Stimulated activated naive B cell treated with anti-CD40 and anti-IgM and Interleukin-4, amounts not matched to agents 10 μg/mL and 1 μg/mL and 100 μg/mL, for 72 hours (primary cell): ENCODE measurements at regions not wholly inside any gene's neighbourhood (a gene's known extent, or its start where the extent isn't known, plus 50 kb on each side); places are given as distances from the start of the nearest gene placed in this dataset.

Experiments
- ATAC-seq, 2 donors: fragments of 150-1000 bp; cut with Tn5 transposase; replicated peaks; 2 replicates each; pipeline ENCODE4 v1.10.0; 2021; ENCODE audit warnings: moderate library complexity in 1 of 2
- DNase-seq: peaks from one replicate; pipeline ENCODE4 v3.0.0; 2021
- H3K27ac Mint-ChIP-seq: one replicate; pipeline ENCODE4 v1.8.0; 2022; ENCODE audit warnings: mild to moderate bottlenecking, mixed read lengths
- H3K27me3 Mint-ChIP-seq, 2 donors: one replicate each; pipeline ENCODE4 v1.8.0; 2022; ENCODE audit warnings: mixed read lengths in 2 of 2
- H3K36me3 Mint-ChIP-seq, 2 donors: one replicate each; pipeline ENCODE4 v1.8.0; 2022; ENCODE audit warnings: mixed read lengths in 2 of 2, mild to moderate bottlenecking in 1 of 2
- H3K4me1 Mint-ChIP-seq, 2 donors: one replicate each; pipeline ENCODE4 v1.8.0; 2022; ENCODE audit warnings: mixed read lengths in 2 of 2, mild to moderate bottlenecking in 1 of 2
- H3K4me3 Mint-ChIP-seq, 2 donors: one replicate each; pipeline ENCODE4 v1.8.0; 2022; ENCODE audit warnings: mild to moderate bottlenecking in 2 of 2, mixed read lengths in 2 of 2, moderate library complexity in 1 of 2
- H3K9me3 Mint-ChIP-seq, 2 donors: one replicate each; pipeline ENCODE4 v1.8.0; 2022; ENCODE audit warnings: mixed read lengths in 2 of 2, mild to moderate bottlenecking in 1 of 2

DNA sequence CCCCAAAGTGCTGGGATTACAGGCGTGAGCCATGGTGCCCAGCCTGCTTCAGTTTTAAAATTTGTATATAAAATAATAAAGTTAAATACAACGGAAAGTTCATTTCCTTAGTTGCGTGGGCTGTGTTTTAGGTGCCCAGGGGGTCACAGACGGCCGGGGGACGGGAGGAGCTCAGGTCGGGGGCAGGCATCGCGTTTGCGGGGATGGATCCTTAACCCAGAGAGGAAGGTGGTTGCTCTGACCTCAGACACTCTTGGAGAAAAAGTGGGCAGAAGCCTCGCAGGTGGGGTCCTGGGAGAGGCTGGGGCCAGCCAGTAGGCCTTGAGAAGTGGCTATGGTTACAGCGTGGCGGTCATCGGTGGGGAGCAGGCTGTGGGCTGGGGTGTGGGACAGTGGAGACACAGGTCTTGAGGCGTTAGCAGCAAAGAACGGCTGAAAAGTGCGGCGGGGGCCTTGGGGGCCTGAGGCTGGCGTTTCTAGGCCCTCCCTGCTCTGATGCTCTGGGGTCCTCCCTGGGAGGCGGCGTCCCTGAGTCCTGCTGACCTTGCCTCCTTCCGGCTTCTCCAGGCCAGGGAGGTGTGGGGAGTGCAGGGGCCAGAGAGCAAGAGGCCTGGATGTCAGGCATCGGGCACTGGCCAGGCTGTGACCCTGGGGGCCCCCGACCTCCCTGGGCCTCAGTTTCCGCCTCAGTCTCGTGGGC lies 54.4 kb downstream of the UNCX start:
- ATAC-seq (no peak), DNase-seq (no peak)
- H3K27me3 Mint-ChIP-seq: peaks cover 30 to 52% of the 10 kb centered on the region in 2 donors
- no peaks in the 10 kb centered on the region for H3K9me3 Mint-ChIP-seq
- H3K4me3 Mint-ChIP-seq: no peak overlapping the region
- H3K4me1 Mint-ChIP-seq: peaks cover 6 to 20% of the 10 kb centered on the region in 2 donors
- H3K27ac Mint-ChIP-seq: no peak overlapping the region
- H3K36me3 Mint-ChIP-seq: peaks cover 0 to 1% of the 10 kb centered on the region in 2 donors

DNA sequence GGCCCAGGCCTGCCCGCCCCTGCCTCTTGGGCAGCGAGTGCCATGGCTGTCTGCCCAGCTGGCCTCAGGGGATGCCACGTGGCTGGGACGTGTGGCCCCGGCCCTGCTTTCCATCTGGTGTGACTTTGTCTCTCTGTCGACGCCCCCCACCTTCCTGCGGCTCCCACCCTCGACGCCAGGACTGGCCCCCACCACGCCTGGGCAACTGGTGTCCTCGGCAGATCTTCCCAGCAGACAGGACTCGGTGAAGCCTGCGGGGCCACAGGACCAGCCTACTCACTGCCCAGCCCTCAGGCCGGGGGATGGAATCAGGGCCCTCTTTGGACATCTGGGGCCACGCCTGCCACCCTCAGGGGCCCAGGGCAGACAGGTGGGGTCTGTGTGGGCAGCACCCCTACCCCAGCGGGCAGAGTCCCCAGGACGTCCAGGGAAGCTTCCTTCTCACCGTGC lies 55.1 kb downstream of the UNCX start:
- peaks cover 34 to 58% of the 10 kb centered on the region in 2 donors for H3K27me3 Mint-ChIP-seq
- H3K36me3 Mint-ChIP-seq: peaks cover 0 to 1% of the 10 kb centered on the region in 2 donors
- H3K9me3 Mint-ChIP-seq: no peaks in the 10 kb centered on the region
- DNase-seq (no peak), ATAC-seq (no peak)
- peaks cover 6 to 20% of the 10 kb centered on the region in 2 donors for H3K4me1 Mint-ChIP-seq
- H3K4me3 Mint-ChIP-seq: no peak overlapping the region
- H3K27ac Mint-ChIP-seq: no peak overlapping the region

DNA sequence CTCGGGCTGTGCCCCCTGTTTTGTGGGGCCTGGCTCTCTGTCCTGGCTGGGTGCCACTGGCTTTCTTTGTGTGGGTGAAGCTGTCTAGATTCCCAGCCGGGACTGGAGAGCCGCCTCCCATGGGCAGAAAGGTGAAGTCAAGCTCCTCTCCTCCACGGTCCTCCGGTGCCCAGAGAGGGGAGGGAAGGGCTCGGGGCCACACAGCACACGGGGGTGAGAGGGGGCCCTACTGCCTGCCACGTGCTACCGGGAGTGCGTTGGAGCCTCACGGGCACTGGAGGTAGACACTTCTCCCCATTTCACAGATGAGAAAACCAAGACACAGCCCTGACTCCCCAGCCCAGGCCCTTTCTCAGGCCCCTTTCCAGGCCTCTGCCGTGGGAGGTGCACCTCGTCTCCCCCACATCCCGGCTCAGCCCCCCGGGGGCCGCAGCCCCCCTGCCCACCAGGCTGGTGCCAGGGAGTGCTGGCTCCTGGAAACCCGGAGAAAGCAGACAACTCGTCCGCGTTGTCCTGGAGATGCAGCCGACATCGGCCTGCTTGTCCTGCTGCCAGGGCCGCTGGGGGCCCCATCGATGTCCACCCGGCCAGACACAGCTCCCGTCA lies 55.8 kb downstream of the UNCX start:
- Mint-ChIP-seq H3K36me3 (peaks cover 0 to 1% of the 10 kb centered on the region in 2 donors), H3K4me3 (no peak overlapping the region), H3K4me1 (peaks cover 6 to 20% of the 10 kb centered on the region in 2 donors), H3K27me3 (peaks cover 41 to 66% of the 10 kb centered on the region in 2 donors), H3K27ac (no peak overlapping the region), H3K9me3 (no peaks in the 10 kb centered on the region)
- DNase-seq (no peak), ATAC-seq (no peak)

DNA sequence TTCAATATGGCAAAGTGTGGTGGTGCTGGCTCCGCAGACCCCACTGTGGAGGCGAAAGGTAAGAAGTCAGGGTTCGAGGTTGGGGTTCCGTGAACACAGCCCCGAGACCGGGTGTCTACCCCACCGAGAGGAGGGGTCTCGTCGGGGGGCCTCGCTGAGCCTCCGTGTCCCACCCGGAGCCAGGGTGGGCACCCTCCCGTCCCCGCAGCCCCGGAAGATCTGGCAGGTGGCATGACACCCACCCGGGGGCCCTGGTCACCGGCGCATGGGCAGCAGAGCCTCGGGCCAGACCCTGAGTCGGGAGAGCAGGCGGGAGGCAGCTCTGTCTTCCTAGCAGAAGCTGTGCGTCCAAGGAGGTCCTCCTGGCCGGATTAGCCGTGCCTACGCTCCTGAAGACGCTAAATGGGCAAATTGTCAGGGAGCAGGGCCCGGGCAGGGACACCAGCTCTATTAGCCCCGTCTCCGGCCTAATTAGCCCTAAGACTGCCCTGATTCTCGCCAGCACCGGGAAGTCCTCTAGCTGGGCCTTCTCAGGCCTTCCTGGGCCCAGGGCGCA lies 56.4 kb downstream of the UNCX start:
- ATAC-seq: no peak
- Mint-ChIP-seq H3K27ac (no peak overlapping the region), H3K36me3 (peaks cover 0 to 1% of the 10 kb centered on the region in 2 donors), H3K4me3 (no peak overlapping the region), H3K4me1 (peaks cover 6 to 20% of the 10 kb centered on the region in 2 donors), H3K27me3 (peaks cover 41 to 67% of the 10 kb centered on the region in 2 donors), H3K9me3 (no peaks in the 10 kb centered on the region)
- DNase-seq: no peak

DNA sequence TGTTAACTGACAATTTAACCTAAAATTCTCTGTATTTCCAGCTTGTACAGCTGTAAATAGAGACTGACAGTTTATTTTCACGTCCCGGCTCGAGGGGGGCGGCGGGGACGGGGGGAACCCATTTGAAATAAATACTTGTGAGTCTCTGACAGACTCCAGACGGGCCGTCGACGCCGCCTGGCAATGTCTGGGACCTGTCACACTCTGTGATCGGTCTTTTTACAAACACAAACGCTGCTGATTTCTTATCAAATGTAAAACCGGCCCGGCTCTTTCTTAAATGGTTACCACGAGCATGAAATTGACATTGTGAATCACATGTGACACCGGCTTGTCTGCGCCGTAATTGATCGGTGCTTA lies 57.0 kb downstream of the UNCX start:
- DNase-seq (no peak), ATAC-seq (no peak)
- H3K36me3 Mint-ChIP-seq: peaks cover 0 to 1% of the 10 kb centered on the region in 2 donors
- no peak overlapping the region for H3K27ac Mint-ChIP-seq
- peaks cover 6 to 20% of the 10 kb centered on the region in 2 donors for H3K4me1 Mint-ChIP-seq
- no peak overlapping the region for H3K4me3 Mint-ChIP-seq
- peaks cover 44 to 70% of the 10 kb centered on the region in 2 donors for H3K27me3 Mint-ChIP-seq
- H3K9me3 Mint-ChIP-seq: no peaks in the 10 kb centered on the region

DNA sequence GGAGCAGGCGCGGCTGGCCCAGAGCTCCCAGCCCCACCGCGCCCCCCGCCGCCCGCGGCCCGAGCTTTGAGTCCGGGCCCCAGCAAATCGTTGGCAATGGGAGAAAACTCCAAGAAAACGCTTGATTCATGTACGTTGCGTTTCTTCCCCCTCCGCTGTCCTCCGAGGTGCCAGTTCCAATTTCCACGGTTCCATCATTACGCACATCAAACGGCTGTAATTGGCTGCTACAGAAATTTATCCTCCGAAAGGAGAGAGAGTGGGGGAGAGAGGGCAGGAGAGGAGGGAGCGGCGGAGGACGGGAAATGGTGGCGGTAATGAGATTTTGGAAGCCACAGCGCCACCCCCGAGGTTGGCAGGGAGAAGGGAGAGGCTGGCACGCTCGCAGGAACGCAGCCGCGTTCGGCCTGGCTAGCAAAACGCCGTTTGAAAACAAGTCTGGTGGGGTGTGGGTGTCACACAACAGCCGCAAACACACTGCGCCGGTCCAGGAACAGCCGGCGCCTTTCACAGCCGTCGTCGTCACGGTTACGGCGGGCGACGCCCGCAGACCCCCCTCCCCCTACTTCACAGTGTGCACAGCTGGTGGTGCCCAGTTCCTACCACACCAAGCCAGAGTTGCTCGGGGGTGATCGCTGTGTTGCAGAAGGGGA lies 57.5 kb downstream of the UNCX start:
- DNase-seq (no peak), ATAC-seq (peak; percentile 49 to 63)
- H3K27me3 Mint-ChIP-seq: peaks cover 45 to 65% of the 10 kb centered on the region in 2 donors
- no peaks in the 10 kb centered on the region for H3K36me3 Mint-ChIP-seq
- H3K27ac Mint-ChIP-seq: no peak overlapping the region
- H3K4me1 Mint-ChIP-seq: peaks cover 6 to 20% of the 10 kb centered on the region in 2 donors
- no peaks in the 10 kb centered on the region for H3K9me3 Mint-ChIP-seq
- H3K4me3 Mint-ChIP-seq: peak overlapping the region; percentile 72 to 78

DNA sequence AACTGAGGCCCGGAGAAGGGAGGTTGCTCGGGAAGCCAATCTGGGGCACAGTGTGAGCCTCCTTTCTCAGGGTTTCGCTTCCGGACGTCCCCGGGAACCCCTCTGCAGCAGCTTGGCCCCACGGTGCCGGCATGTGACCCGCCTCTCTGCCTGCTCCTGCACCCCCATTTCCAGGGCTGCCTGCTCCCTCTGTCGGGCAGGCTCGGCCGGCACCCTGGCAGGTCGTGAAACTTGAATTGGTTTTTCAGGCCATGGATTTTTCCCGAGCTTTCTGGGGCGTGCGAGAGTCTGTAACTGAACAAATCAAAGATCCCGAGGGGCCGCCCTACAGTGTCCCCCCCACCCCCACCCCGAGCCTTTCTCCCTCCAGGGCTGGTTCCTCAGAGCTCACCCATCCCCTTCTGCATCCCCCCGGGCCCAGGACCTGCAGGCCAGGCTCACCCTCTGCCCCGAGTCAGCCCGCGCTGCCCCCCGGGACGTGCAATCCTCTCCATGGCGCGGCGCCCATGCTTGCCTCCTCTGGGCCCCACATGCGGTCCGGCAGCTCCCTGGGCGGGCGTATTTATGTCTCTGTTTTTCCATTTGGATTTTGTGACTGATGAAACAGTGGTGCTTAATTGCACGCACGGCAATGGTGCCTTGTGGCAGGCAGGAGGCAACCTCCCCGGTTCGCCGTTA lies 58.1 kb downstream of the UNCX start:
- no peak for ATAC-seq
- no peak for DNase-seq
- H3K4me3 Mint-ChIP-seq: peak overlapping the region; percentile 72 to 78
- H3K27me3 Mint-ChIP-seq: peaks cover 45 to 64% of the 10 kb centered on the region in 2 donors
- no peaks in the 10 kb centered on the region for H3K36me3 Mint-ChIP-seq
- H3K27ac Mint-ChIP-seq: no peak overlapping the region
- H3K4me1 Mint-ChIP-seq: peaks cover 6 to 20% of the 10 kb centered on the region in 2 donors
- H3K9me3 Mint-ChIP-seq: no peaks in the 10 kb centered on the region

DNA sequence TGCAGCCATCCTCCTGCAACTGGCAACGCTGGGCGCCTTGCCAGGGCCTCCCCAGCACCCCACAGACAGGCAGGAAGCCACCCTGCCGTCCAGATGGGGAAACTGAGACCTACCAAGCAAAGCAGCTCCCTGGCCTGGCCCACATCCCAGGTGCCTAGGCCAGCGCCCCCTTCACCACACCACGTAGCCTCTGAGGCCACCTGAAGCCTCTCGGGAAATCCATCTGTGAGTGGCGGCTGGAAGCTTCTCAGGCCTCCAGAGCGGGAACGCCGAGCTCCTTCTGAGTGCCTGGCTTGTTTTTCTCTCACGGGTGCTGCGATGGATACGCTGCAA lies 58.7 kb downstream of the UNCX start:
- H3K4me3 Mint-ChIP-seq: peak overlapping the region in 1 of 2 donors; percentile 65
- DNase-seq (no peak), ATAC-seq (no peak)
- H3K36me3 Mint-ChIP-seq: no peaks in the 10 kb centered on the region
- H3K27ac Mint-ChIP-seq: no peak overlapping the region
- peaks cover 6 to 20% of the 10 kb centered on the region in 2 donors for H3K4me1 Mint-ChIP-seq
- peaks cover 45 to 64% of the 10 kb centered on the region in 2 donors for H3K27me3 Mint-ChIP-seq
- no peaks in the 10 kb centered on the region for H3K9me3 Mint-ChIP-seq

DNA sequence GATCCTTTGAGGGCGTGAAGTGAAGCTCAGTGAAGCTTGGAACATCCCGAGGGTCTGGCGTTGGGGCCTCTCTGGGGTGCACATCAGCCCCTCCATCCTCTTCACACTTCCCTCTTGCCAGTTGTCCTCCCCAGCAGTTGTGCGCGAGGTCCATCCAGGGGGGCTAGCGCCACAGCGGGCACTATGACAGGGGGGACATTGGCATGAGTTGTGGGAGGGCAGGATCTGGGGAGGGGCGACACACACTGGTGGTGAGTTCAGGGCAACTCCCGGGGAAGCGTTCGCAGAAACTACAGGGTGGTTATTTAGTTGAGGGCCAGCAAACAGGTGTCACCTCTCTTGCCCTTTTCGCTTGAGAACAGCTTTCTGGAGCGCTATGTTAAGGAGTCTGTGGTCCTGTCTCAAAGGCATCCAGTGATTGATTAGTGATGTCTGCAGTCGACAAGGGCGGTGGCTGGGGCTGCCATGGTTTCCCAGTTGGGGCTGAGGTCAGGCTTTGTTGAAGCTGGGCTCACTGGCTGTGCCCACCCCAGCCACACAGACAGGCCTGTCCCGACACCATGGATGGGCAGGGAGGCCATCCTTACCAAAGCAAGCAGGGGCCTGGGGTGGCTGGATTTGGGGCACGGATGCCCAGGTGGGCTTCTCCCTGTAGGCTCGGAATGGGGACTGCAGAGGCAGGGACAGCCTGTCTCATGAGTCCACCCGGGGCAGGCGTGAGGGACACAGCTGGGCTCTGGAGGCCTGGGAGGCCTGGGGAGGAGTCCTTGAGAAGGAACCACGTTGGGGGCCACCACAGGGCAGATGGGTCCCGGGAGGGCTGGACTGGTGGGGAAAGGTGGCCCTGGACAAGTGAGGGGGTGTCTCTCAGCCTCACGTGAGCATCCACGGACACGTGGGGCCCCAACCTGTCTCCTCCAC lies 59.4 kb downstream of the UNCX start:
- DNase-seq: no peak
- Mint-ChIP-seq H3K36me3 (no peaks in the 10 kb centered on the region), H3K9me3 (no peaks in the 10 kb centered on the region), H3K4me3 (no peak overlapping the region), H3K27me3 (peaks cover 41 to 66% of the 10 kb centered on the region in 2 donors), H3K4me1 (peaks cover 6 to 20% of the 10 kb centered on the region in 2 donors), H3K27ac (no peak overlapping the region)
- ATAC-seq: no peak

DNA sequence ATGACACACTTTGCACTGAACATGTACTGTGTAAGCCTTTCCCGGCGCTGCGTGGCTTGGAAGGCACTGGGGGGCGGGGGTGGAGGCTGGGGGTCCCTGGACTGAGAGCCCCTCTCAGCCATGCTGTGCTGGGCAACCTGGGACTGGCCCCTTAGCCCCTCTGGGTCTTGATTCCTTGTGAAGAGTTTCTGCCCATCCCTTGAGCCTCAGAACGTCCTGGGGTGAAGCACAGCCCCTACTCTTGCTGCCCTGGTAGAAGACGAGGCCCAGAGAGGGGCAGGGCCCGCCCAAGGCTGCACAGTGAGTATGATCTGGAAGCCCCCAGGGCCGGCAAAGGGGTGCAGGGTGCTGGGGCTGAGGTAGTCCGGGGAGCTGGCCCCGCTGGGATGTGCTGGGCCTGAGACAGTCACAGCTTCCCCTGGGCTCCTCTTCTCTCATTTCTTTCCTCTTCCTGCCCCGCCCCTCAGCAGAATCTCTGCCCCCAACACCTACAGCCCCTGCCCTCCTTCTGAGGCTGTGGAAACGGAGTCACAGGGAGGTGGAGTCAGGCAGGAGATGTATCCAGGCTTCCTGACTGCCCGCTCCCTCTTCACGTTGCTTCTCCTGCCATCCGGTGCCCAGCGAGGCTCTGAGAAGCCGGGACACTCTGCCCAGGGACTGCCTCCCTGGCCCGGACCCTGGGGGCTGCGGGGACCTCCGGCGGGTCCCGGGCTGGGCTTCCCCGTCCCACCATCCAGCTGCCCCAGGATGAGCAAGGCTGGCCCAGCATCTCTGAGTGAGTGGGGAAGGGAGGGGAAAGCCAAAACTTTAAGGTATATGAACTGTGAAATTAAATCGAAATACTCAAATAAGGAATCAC lies 60.5 kb downstream of the UNCX start:
- Mint-ChIP-seq H3K4me1 (peaks cover 6 to 20% of the 10 kb centered on the region in 2 donors), H3K36me3 (no peaks in the 10 kb centered on the region), H3K9me3 (no peaks in the 10 kb centered on the region), H3K4me3 (no peak overlapping the region), H3K27ac (no peak overlapping the region), H3K27me3 (peaks cover 35 to 69% of the 10 kb centered on the region in 2 donors)
- ATAC-seq (no peak), DNase-seq (no peak)

DNA sequence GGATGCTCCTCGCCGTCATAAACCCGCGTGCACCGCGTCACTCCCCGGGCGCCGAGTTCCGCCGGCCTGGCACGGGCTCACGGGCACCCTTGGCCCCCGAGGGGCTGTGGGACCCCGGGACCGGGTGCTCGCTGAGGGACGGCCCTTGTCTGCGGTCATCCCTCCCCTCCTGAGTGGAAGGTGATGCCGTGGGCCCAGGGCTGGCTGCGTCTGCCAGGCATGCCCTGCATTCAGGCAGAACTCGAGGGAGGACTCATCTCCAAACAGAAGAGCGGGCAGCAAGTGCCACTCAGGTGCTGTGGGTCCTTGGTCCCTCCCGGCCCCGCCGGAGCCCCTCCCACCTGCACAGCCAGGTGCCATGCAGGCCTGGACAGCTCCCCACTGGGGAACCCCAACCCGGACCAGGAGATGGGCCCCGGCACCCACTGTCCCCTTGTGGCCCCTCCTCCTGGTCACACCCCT lies 61.3 kb downstream of the UNCX start:
- H3K4me1 Mint-ChIP-seq: peaks cover 6 to 20% of the 10 kb centered on the region in 2 donors
- H3K4me3 Mint-ChIP-seq: no peak overlapping the region
- H3K27me3 Mint-ChIP-seq: peaks cover 33 to 66% of the 10 kb centered on the region in 2 donors
- no peak overlapping the region for H3K27ac Mint-ChIP-seq
- H3K9me3 Mint-ChIP-seq: no peaks in the 10 kb centered on the region
- no peaks in the 10 kb centered on the region for H3K36me3 Mint-ChIP-seq
- no peak for DNase-seq
- no peak for ATAC-seq

DNA sequence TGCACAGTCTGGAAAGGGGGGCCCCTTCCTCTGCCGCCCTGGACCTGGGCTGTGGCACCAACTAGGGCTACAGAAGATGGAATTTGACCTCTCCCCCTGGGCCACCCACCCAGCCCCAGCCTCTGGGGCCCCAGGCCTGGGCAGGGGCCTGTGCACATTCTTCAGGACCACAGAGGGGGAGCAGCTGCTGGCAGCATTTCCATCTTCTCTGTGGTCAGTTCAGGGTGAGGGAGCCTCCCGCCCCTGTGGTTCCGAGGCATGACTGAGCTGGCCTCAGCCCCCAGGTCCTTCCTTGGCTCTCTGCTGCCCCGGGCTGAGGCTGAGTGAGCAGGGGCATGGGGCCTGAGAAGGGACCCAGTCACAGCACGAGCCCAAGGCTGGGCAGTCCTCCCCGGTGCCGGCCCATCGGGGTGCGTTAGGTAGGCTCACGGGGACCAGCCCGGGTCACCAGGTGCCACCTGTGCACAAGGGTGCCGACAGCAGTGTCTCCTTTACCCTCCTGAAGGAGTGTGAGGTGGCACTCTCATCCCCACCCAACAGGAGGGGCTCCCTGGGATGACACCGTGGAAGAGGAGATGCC lies 63.2 kb downstream of the UNCX start:
- Mint-ChIP-seq H3K4me3 (no peak overlapping the region), H3K27me3 (peaks cover 30 to 64% of the 10 kb centered on the region in 2 donors)
- no peak for ATAC-seq

More for the DNA sequence above, 63.2 kb downstream of the UNCX start:
- no peaks in the 10 kb centered on the region for H3K36me3 Mint-ChIP-seq
- no peak overlapping the region for H3K27ac Mint-ChIP-seq
- peaks cover 3 to 5% of the 10 kb centered on the region in 2 donors for H3K4me1 Mint-ChIP-seq
- no peak for DNase-seq
- no peaks in the 10 kb centered on the region for H3K9me3 Mint-ChIP-seq
